Hepatocyte (in vitro differentiated cells): ENCODE measurements at regions not wholly inside any gene's neighbourhood (a gene's known extent, or its start where the extent isn't known, plus 50 kb on each side); places are given as distances from the start of the nearest gene placed in this dataset.

Source experiments
- DNase-seq: peaks from one replicate; pipeline ENCODE4 v3.0.0-alpha.2; 2016; ENCODE audit warnings: low spot score
- H2AFZ ChIP-seq: fragments of 200-600 bp; sonication (generic); 2 replicates; pipeline ENCODE4 v1.6.0; 2016; ENCODE audit warnings: antibody characterized with exemption, mild to moderate bottlenecking
- H3K27ac ChIP-seq: fragments of 200-600 bp; sonication (generic); 2 replicates; pipeline ENCODE4 v1.5.1; 2016; ENCODE audit warnings: mild to moderate bottlenecking
- H3K27me3 ChIP-seq: fragments of 200-600 bp; sonication (generic); 2 replicates; pipeline ENCODE4 v1.6.1; 2016
- H3K36me3 ChIP-seq: fragments of 200-600 bp; sonication (generic); replicated peaks from 2 replicates; pipeline ENCODE4 v1.5.1; 2016; ENCODE audit warnings: low read depth; ENCODE audit not compliant: insufficient read depth
- H3K4me1 ChIP-seq: fragments of 200-600 bp; sonication (generic); 2 replicates; pipeline ENCODE4 v1.5.1; 2016; ENCODE audit warnings: mild to moderate bottlenecking, moderate library complexity; ENCODE audit not compliant: insufficient read depth
- H3K4me2 ChIP-seq: fragments of 200-600 bp; sonication (generic); 2 replicates; pipeline ENCODE4 v1.6.0; 2016
- H3K4me3 ChIP-seq: fragments of 200-600 bp; sonication (generic); 2 replicates; pipeline ENCODE4 v1.5.1; 2016; ENCODE audit warnings: mild to moderate bottlenecking
- H3K79me2 ChIP-seq: fragments of 200-600 bp; sonication (generic); 2 replicates; pipeline ENCODE4 v1.6.0; 2017; ENCODE audit warnings: mild to moderate bottlenecking
- H3K9me2 ChIP-seq: fragments of 200-600 bp; sonication (generic); replicated peaks from 2 replicates; pipeline ENCODE4 v1.6.0; 2017; ENCODE audit warnings: mild to moderate bottlenecking; ENCODE audit not compliant: insufficient read depth
- H3K9me3 ChIP-seq: fragments of 200-600 bp; sonication (generic); 2 replicates; pipeline ENCODE4 v1.5.1; 2016; ENCODE audit warnings: low read depth, mild to moderate bottlenecking
- H4K20me1 ChIP-seq: fragments of 200-600 bp; sonication (generic); 2 replicates; pipeline ENCODE4 v1.6.0; 2016; ENCODE audit warnings: mild to moderate bottlenecking; ENCODE audit not compliant: insufficient read depth, poor library complexity, severe bottlenecking
- CTCF ChIP-seq: fragments of 200-600 bp; sonication (generic); IDR thresholded peaks from 2 replicates; pipeline ENCODE4 v1.5.1; 2016; ENCODE audit warnings: antibody characterized with exemption, mild to moderate bottlenecking; ENCODE audit not compliant: poor library complexity
- EZH2 ChIP-seq: fragments of 200-600 bp; sonication (generic); IDR thresholded peaks from 2 replicates; pipeline ENCODE4 v1.6.1; 2016; ENCODE audit warnings: antibody characterized with exemption, mild to moderate bottlenecking, borderline replicate concordance
- EZH2phosphoT487 ChIP-seq: fragments of 200-600 bp; sonication (generic); IDR thresholded peaks from one replicate; pipeline ENCODE4 v1.6.1; 2018; ENCODE audit warnings: antibody characterized with exemption, mild to moderate bottlenecking, low read depth, moderate library complexity; ENCODE audit not compliant: unreplicated experiment, severe bottlenecking
- WGBS: methylation state at CpG from one replicate; pipeline ENCODE4 v1.1.6; 2016; ENCODE audit warnings: low lambda C conversion rate; ENCODE audit errors: missing lambda C conversion rate; 5-methylcytosine and 5-hydroxymethylcytosine counted together

DNA sequence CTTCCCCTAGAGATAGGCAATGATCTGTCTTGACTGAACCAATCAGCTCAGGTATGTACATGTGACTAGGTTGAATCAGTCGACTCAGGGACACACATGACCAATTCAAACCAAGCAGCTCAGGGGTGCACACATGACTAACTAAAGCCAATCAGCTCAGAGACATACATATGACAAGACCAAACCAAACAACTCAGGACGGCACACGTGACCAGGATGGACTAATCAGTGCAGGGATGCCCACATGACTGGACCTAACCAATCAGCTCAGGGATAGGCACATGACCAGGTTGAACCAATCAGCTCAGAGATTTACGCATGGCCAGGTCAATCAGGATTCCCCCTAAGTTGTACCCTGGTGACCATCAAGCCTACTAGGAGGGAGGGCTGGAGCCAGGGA is 310.3 kb downstream of the CDH26 start:
- no peak overlapping the region for H3K27ac ChIP-seq
- H3K9me3 ChIP-seq = no peaks in the 10 kb centered on the region
- no peak for DNase-seq
- H2AFZ ChIP-seq = no peak overlapping the region
- H3K4me2 ChIP-seq = no peak overlapping the region
- no peaks in the 10 kb centered on the region for H3K4me1 ChIP-seq
- H3K79me2 ChIP-seq = no peaks in the 10 kb centered on the region
- WGBS = 89% methylated on average over 4 of the region's 4 CpGs
- no peak for TF ChIP-seq EZH2phosphoT487
- TF ChIP-seq CTCF = no peak
- no peak for TF ChIP-seq EZH2
- no peaks in the 10 kb centered on the region for H3K27me3 ChIP-seq
- no peaks in the 10 kb centered on the region for H4K20me1 ChIP-seq
- H3K4me3 ChIP-seq = no peak overlapping the region
- no peaks in the 10 kb centered on the region for H3K9me2 ChIP-seq
- H3K36me3 ChIP-seq = no peaks in the 10 kb centered on the region

DNA sequence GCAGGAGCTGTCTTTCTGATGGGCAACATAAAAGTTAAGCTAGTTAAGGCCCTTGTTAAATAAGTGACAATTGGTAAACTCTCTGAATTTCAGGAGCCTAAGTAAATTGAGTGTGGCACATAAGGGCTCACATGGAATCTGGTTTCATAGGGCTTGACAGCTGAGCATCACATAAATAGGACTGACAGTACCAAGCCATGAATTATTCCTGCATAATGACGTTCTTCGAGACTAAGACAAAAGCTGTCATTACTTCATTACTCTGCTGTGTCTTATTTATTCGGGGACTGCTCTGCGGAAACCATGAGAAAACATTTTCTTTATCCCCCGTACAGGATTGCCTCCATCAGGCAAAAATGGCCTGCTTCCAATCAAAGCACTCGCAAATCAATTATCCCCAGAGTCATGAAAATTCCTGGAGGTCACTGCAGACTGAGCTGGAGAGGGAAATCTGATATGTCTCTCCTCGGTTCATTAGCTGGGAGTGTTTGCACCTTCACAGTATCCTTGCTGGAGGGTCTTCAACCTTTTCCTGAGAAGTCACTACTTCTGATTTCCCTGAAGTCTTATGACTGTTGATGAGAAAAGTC is 311.4 kb downstream of the CDH26 start:
- no peaks in the 10 kb centered on the region for H3K9me3 ChIP-seq
- DNase-seq = no peak
- no peaks in the 10 kb centered on the region for H3K36me3 ChIP-seq
- no peak overlapping the region for H2AFZ ChIP-seq
- no peaks in the 10 kb centered on the region for H4K20me1 ChIP-seq
- H3K9me2 ChIP-seq = no peaks in the 10 kb centered on the region
- H3K4me2 ChIP-seq = no peak overlapping the region
- H3K4me3 ChIP-seq = no peak overlapping the region
- WGBS = 53% methylated on average over 7 of the region's 7 CpGs
- no peak overlapping the region for H3K27ac ChIP-seq
- TF ChIP-seq EZH2 (no peak), EZH2phosphoT487 (no peak), CTCF (no peak)
- peaks cover 4% of the 10 kb centered on the region for H3K27me3 ChIP-seq
- no peaks in the 10 kb centered on the region for H3K4me1 ChIP-seq
- H3K79me2 ChIP-seq = no peaks in the 10 kb centered on the region

DNA sequence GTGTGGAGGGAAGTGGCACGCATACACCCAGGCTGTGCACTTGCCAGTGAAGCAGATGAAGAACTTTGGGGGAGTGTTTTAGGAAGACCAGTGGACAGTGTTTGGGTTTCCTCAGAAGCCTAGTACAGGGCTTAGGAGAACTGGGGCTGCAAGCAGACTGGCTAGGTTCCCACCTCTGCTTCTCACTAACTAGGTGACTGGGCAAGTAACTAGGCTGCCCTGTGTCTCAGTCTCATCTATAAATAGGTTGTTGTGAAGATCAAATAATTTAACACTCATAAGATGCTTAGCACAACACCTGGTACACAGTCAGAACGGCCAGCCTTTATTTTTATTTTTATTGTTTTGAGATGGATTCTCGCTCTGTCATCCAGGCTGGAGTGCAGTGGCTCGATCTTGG is 312.1 kb downstream of the CDH26 start:
- no peak overlapping the region for H2AFZ ChIP-seq
- no peak overlapping the region for H3K27ac ChIP-seq
- no peaks in the 10 kb centered on the region for H3K9me2 ChIP-seq
- no peaks in the 10 kb centered on the region for H4K20me1 ChIP-seq
- H3K36me3 ChIP-seq = no peaks in the 10 kb centered on the region
- no peak for DNase-seq
- no peak overlapping the region for H3K4me3 ChIP-seq
- 90% methylated on average over 4 of the region's 4 CpGs for WGBS
- no peak overlapping the region for H3K4me2 ChIP-seq
- no peaks in the 10 kb centered on the region for H3K79me2 ChIP-seq
- peaks cover 8% of the 10 kb centered on the region for H3K27me3 ChIP-seq
- H3K4me1 ChIP-seq = no peaks in the 10 kb centered on the region
- no peak for TF ChIP-seq CTCF
- no peak for TF ChIP-seq EZH2
- no peak for TF ChIP-seq EZH2phosphoT487
- no peaks in the 10 kb centered on the region for H3K9me3 ChIP-seq

GRCh38 chr20:60271597-60271996 is 313.4 kb downstream of the CDH26 start:
- WGBS = 33% methylated on average over 2 of the region's 2 CpGs
- Histone ChIP-seq H3K4me2 (no peak overlapping the region), H4K20me1 (no peaks in the 10 kb centered on the region), H3K27me3 (peaks cover 8% of the 10 kb centered on the region), H3K27ac (no peak overlapping the region), H3K36me3 (no peaks in the 10 kb centered on the region), H2AFZ (no peak overlapping the region), H3K9me2 (no peaks in the 10 kb centered on the region), H3K9me3 (no peaks in the 10 kb centered on the region), H3K79me2 (no peaks in the 10 kb centered on the region), H3K4me3 (no peak overlapping the region), H3K4me1 (no peaks in the 10 kb centered on the region)
- DNase-seq = no peak
- TF ChIP-seq CTCF (peak; percentile 6), EZH2 (no peak), EZH2phosphoT487 (no peak)
